Right lobe of liver (tissue), 6 donors: ENCODE measurements at regions not wholly inside any gene's neighbourhood (a gene's known extent, or its start where the extent isn't known, plus 50 kb on each side); places are given as distances from the start of the nearest gene placed in this dataset.
A peak's percentile ranks its signal among the peaks of the same experiment; 100 is the strongest.

ENCODE experiments used
- ATAC-seq, 4 donors: fragments of 200-7000 bp; cut with Tn5 transposase; one replicate each; pipeline ENCODE4 v1.9.1; 2020; ENCODE audit warnings: mild to moderate bottlenecking in 4 of 4, moderate library complexity in 4 of 4
- DNase-seq, 3 donors: peaks; one replicate each; pipeline ENCODE4 v3.0.0-alpha.2; 2020
- H3K27ac ChIP-seq, 3 donors: fragments of 200-600 bp; one replicate each; pipeline ENCODE4 v1.8.0; 2022
- H3K27me3 ChIP-seq, 2 donors: fragments of 200-600 bp; one replicate each; pipeline ENCODE4 v1.8.0; 2022
- H3K36me3 ChIP-seq, 4 donors: fragments of 200-600 bp; sonication (generic) in 1 of 4; one replicate each; pipeline versions ENCODE4 v1.5.1 to v1.8.0; 2017 to 2022; ENCODE audit warnings: control low read depth in 1 of 4
- H3K4me1 ChIP-seq, 4 donors: fragments of 200-600 bp; sonication (generic) in 1 of 4; one replicate each; pipeline versions ENCODE4 v1.5.1 to v1.8.0; 2017 to 2022; ENCODE audit warnings: control low read depth in 1 of 4
- H3K4me3 ChIP-seq, 3 donors: fragments of 200-600 bp; one replicate each; pipeline ENCODE4 v1.8.0; 2022
- H3K9me3 ChIP-seq, 4 donors: fragments of 200-600 bp; sonication (generic) in 1 of 4; one replicate each; pipeline versions ENCODE4 v1.5.1 to v1.8.0; 2017 to 2022; ENCODE audit warnings: control low read depth in 1 of 4
- POLR2A ChIP-seq: fragments of 450-650 bp; IDR thresholded peaks from one replicate; pipeline ENCODE4 v1.6.1; 2017; ENCODE audit warnings: antibody characterized with exemption, mild to moderate bottlenecking
- WGBS: methylation state at CpG from one replicate; pipeline ENCODE4 v1.1.6; 2018; ENCODE audit warnings: low coverage, low lambda C conversion rate; ENCODE audit not compliant: insufficient coverage; ENCODE audit errors: missing lambda C conversion rate; 5-methylcytosine and 5-hydroxymethylcytosine counted together
- intact Hi-C, 2 donors: fragments of 100-400 bp; cut with DNase I; formaldehyde crosslinking; loops; one replicate each; pipeline versions ENCODE4 v1.11.2 to v1.14.1; 2022
- TF ChIP-seq, protein P1 (sequence below), 4 donors: fragments of 200-600 bp in 3 of 4; fragments of 450-650 bp in 1 of 4; IDR thresholded peaks; one replicate each; pipeline versions ENCODE4 v1.5.1 to v1.8.0; 2016 to 2022; ENCODE audit warnings: antibody characterized with exemption in 4 of 4, mild to moderate bottlenecking in 2 of 4
- donor health status: DM: no; HTN: yes; CAD: no.
- donor health status: DM: no; HTN: no; CAD: no.
- donor health status: DM: no; HTN: no; CAD: no.
- donor health status: DM: no; HTN: yes; CAD: no.
- donor health status: DM: no; HTN: yes; CAD: no.

GRCh38 chr3:44109771-44110361 lies 131.8 kb upstream of the TOPAZ1 start:
- 68% methylated on average over 6 of the region's 7 CpGs for WGBS
- no peak overlapping the region for H3K27ac ChIP-seq
- ATAC-seq (no peak), DNase-seq (no peak)
- intact Hi-C loops = no loop called here
- H3K27me3 ChIP-seq = no peaks in the 10 kb centered on the region
- no peaks in the 10 kb centered on the region for H3K4me1 ChIP-seq
- H3K4me3 ChIP-seq = no peak overlapping the region
- H3K9me3 ChIP-seq = no peaks in the 10 kb centered on the region
- H3K36me3 ChIP-seq = no peaks in the 10 kb centered on the region
- TF ChIP-seq, protein P1, sequence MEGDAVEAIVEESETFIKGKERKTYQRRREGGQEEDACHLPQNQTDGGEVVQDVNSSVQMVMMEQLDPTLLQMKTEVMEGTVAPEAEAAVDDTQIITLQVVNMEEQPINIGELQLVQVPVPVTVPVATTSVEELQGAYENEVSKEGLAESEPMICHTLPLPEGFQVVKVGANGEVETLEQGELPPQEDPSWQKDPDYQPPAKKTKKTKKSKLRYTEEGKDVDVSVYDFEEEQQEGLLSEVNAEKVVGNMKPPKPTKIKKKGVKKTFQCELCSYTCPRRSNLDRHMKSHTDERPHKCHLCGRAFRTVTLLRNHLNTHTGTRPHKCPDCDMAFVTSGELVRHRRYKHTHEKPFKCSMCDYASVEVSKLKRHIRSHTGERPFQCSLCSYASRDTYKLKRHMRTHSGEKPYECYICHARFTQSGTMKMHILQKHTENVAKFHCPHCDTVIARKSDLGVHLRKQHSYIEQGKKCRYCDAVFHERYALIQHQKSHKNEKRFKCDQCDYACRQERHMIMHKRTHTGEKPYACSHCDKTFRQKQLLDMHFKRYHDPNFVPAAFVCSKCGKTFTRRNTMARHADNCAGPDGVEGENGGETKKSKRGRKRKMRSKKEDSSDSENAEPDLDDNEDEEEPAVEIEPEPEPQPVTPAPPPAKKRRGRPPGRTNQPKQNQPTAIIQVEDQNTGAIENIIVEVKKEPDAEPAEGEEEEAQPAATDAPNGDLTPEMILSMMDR (IDR thresholded peaks at IDR 0.05) = no peak
- TF ChIP-seq POLR2A = no peak

DNA sequence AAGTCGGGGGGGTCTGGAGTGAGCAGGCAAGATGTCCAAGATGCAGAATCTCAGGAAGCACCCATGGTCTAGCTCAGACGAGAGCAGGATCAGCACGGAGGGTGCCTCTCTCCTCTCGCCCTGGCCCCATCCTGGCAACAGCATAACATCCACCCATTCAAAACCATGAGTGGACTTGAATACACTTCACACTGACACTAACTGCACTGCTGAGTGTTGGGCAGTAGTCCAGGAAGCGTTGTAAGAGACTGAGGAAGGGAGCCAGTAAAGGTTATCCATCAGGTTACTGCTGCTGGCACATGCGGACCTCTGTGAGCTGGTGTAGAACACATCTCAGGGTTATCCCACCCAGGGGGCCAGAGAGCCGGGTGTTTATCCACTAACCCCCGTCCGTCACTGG lies 131.0 kb upstream of the TOPAZ1 start:
- 18% methylated on average over 5 of the region's 9 CpGs for WGBS
- peak in 1 of 4 donors; percentile 14 for ATAC-seq
- intact Hi-C loops = no loop called here
- no peaks in the 10 kb centered on the region for H3K27me3 ChIP-seq
- H3K27ac ChIP-seq = no peak overlapping the region
- H3K36me3 ChIP-seq = no peaks in the 10 kb centered on the region
- no peak for DNase-seq
- TF ChIP-seq POLR2A = no peak
- TF ChIP-seq, protein P1 (IDR thresholded peaks at IDR 0.05) = no peak
- no peak overlapping the region for H3K4me3 ChIP-seq
- no peaks in the 10 kb centered on the region for H3K4me1 ChIP-seq
- H3K9me3 ChIP-seq = no peaks in the 10 kb centered on the region

- H3K4me1 ChIP-seq = no peaks in the 10 kb centered on the region
- ATAC-seq (no peak), DNase-seq (no peak)
- no peaks in the 10 kb centered on the region for H3K36me3 ChIP-seq
- H3K27ac ChIP-seq = no peak overlapping the region
- TF ChIP-seq, protein P1 (IDR thresholded peaks at IDR 0.05) = no peak
- TF ChIP-seq POLR2A = no peak
- intact Hi-C loops = no loop called here
- 64% methylated on average over 2 of the region's 2 CpGs for WGBS
- H3K9me3 ChIP-seq = no peaks in the 10 kb centered on the region
- no peaks in the 10 kb centered on the region for H3K27me3 ChIP-seq
- H3K4me3 ChIP-seq = no peak overlapping the region
Observed at GRCh38 chr3:44111482-44111881, 130.2 kb upstream of the TOPAZ1 start.

DNA sequence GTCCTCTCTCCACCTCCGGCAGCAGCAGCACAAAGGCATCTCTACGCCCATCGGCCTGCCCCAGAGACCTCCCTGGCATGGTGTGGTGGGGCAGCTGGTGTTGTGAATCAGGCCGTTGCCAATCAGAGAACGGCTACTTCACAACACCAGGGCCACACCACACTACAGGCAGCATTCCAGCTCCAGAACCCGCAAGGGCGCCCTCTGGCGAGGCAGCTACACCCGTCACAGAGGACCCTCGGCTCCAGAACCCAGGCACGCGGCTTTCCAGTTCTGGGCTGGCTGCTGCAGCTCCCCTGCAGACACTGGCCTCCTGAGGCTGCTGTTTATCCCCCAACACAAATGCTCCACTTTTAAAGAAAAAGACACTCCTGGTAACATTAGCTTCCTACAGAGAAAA lies 127.5 kb upstream of the TOPAZ1 start:
- DNase-seq = peak in 1 of 3 donors; percentile 33
- H3K4me3 ChIP-seq = no peak overlapping the region

More for the DNA sequence above, 127.5 kb upstream of the TOPAZ1 start:
- no peaks in the 10 kb centered on the region for H3K4me1 ChIP-seq
- H3K27me3 ChIP-seq = no peaks in the 10 kb centered on the region
- H3K36me3 ChIP-seq = no peaks in the 10 kb centered on the region
- no peak overlapping the region for H3K27ac ChIP-seq
- intact Hi-C loops = no loop called here
- ATAC-seq = peak; percentile 34 to 62 (median 52)
- WGBS = 33% methylated on average over 5 of the region's 12 CpGs
- TF ChIP-seq, protein P1 (IDR thresholded peaks at IDR 0.05) = peak; percentile 21 to 44 (median 30)
- TF ChIP-seq POLR2A = no peak
- no peaks in the 10 kb centered on the region for H3K9me3 ChIP-seq
